Keratinocyte (primary cell): ENCODE measurements at regions not wholly inside any gene's neighbourhood (a gene's known extent, or its start where the extent isn't known, plus 50 kb on each side); places are given as distances from the start of the nearest gene placed in this dataset.

Experiments used
- CTCF ChIP-seq, 3 experiments: IDR thresholded peaks in 1 of 3; conservative IDR thresholded peaks in 1 of 3; optimal IDR thresholded peaks in 1 of 3; 2 replicates in 2 of 3; 3 replicates in 1 of 3; pipeline versions ENCODE3 to v1.5.1; 2011; ENCODE audit warnings: low read length in 3 of 3, mild to moderate bottlenecking in 3 of 3, moderate library complexity in 2 of 3, control low read depth in 1 of 3, inconsistent platforms in 1 of 3; ENCODE audit not compliant: insufficient read depth in 2 of 3; ENCODE audit errors: extremely low read depth in 1 of 3
- EZH2 ChIP-seq: IDR thresholded peaks from one replicate; pipeline ENCODE4 v1.6.1; 2012; ENCODE audit warnings: inconsistent platforms, mild to moderate bottlenecking, low read length, moderate library complexity

GRCh38 chr21:35611708-35612132 lies 448.6 kb downstream of the SETD4 start:
- TF ChIP-seq CTCF (optimal IDR thresholded peaks at IDR 0.05 in 1 of 3, IDR thresholded peaks at IDR 0.05 in 1 of 3, conservative IDR thresholded peaks at IDR 0.05 in 1 of 3; ENCODE audit: extremely low read depth in 1 of 3, insufficient read depth in 2 of 3, low read length in 3 of 3) (no peak), EZH2 (no peak)
